Keratinocyte (primary cell): ENCODE measurements at regions not wholly inside any gene's neighbourhood (a gene's known extent, or its start where the extent isn't known, plus 50 kb on each side); places are given as distances from the start of the nearest gene placed in this dataset.

Source experiments
- EZH2 ChIP-seq: IDR thresholded peaks from one replicate; pipeline ENCODE4 v1.6.1; 2012; ENCODE audit warnings: inconsistent platforms, mild to moderate bottlenecking, low read length, moderate library complexity
- TF ChIP-seq, protein P1 (sequence below), 3 experiments: IDR thresholded peaks in 1 of 3; conservative IDR thresholded peaks in 1 of 3; optimal IDR thresholded peaks in 1 of 3; 2 replicates in 2 of 3; 3 replicates in 1 of 3; pipeline versions ENCODE3 to v1.5.1; 2011; ENCODE audit warnings: low read length in 3 of 3, mild to moderate bottlenecking in 3 of 3, moderate library complexity in 2 of 3, control low read depth in 1 of 3, inconsistent platforms in 1 of 3; ENCODE audit not compliant: insufficient read depth in 2 of 3; ENCODE audit errors: extremely low read depth in 1 of 3

DNA sequence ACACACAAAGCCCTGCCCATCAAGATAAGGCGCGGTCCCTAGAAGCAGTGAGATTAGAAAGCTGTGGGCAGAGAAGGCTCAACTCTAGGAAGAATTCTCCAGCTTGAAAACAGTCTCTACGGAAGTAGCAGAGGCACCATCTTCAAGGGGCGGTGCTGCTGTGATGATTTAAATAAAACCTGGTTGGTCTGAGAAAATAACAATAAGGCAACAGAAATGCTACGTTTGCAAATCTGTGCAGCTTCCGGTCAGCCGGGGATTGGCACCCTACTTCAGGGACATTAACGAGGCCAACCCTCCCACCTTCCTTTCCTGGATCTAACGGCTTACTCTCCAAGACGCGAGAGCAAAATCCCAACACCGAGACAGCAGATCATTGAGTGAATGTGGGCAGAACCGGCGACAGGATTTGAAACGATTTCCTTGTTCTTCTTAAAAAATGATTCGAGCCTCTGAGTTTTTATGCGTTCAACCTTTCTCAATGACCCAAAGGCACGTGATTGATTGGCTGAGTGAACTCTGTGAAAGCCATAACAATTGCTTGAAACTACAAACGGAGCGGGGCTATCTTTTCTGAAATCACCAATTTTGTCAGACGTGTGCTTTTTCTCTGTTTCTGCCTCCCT, 93.7 kb upstream of the ZNF516 start:
- TF ChIP-seq, protein P1, sequence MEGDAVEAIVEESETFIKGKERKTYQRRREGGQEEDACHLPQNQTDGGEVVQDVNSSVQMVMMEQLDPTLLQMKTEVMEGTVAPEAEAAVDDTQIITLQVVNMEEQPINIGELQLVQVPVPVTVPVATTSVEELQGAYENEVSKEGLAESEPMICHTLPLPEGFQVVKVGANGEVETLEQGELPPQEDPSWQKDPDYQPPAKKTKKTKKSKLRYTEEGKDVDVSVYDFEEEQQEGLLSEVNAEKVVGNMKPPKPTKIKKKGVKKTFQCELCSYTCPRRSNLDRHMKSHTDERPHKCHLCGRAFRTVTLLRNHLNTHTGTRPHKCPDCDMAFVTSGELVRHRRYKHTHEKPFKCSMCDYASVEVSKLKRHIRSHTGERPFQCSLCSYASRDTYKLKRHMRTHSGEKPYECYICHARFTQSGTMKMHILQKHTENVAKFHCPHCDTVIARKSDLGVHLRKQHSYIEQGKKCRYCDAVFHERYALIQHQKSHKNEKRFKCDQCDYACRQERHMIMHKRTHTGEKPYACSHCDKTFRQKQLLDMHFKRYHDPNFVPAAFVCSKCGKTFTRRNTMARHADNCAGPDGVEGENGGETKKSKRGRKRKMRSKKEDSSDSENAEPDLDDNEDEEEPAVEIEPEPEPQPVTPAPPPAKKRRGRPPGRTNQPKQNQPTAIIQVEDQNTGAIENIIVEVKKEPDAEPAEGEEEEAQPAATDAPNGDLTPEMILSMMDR (optimal IDR thresholded peaks at IDR 0.05 in 1 of 3, IDR thresholded peaks at IDR 0.05 in 1 of 3, conservative IDR thresholded peaks at IDR 0.05 in 1 of 3; ENCODE audit: extremely low read depth in 1 of 3, insufficient read depth in 2 of 3, low read length in 3 of 3) = no peak
- TF ChIP-seq EZH2 = no peak
